Kidney (tissue), 13 donors: ENCODE measurements at regions not wholly inside any gene's neighbourhood (a gene's known extent, or its start where the extent isn't known, plus 50 kb on each side); places are given as distances from the start of the nearest gene placed in this dataset.

ENCODE experiments used
- DNase-seq, 5 donors: peaks; one replicate each; pipeline ENCODE4 v3.0.0-alpha.2; 2013 to 2020
- FAIRE-seq: peaks from 2 replicates; lab custom pipeline; 2012; peaks lifted over from hg19 to GRCh38; lab: Jason Lieb, UNC
- H3K27ac ChIP-seq, 2 donors: one replicate each; pipeline ENCODE4 v1.7.0; 2013; ENCODE audit warnings: low read depth in 2 of 2, low read length in 2 of 2, inconsistent platforms in 1 of 2
- H3K27me3 ChIP-seq: one replicate; pipeline ENCODE4 v1.7.1; 2013; ENCODE audit warnings: low read length, inconsistent platforms; ENCODE audit not compliant: control insufficient read depth, insufficient read depth
- H3K36me3 ChIP-seq, 3 donors: one replicate each; pipeline versions ENCODE4 v1.7.0 to v1.7.1; 2013; ENCODE audit warnings: low read length in 3 of 3, control low read depth in 1 of 3, inconsistent platforms in 1 of 3; ENCODE audit not compliant: insufficient read depth in 3 of 3, control insufficient read depth in 2 of 3
- H3K4me1 ChIP-seq, 3 donors: one replicate each; pipeline versions ENCODE4 v1.7.0 to v1.7.1; 2013; ENCODE audit warnings: low read length in 3 of 3, inconsistent platforms in 1 of 3, low read depth in 1 of 3; ENCODE audit not compliant: control insufficient read depth in 2 of 3, insufficient read depth in 2 of 3
- H3K4me3 ChIP-seq, 3 donors: one replicate each; pipeline versions ENCODE4 v1.7.0 to v1.8.1; 2013; ENCODE audit warnings: low read length in 3 of 3, control low read depth in 1 of 3, inconsistent platforms in 1 of 3
- H3K9ac ChIP-seq, 3 donors: one replicate each; pipeline versions ENCODE4 v1.7.0 to v1.7.1; 2013; ENCODE audit warnings: low read length in 3 of 3, control low read depth in 1 of 3, inconsistent platforms in 1 of 3
- H3K9me3 ChIP-seq, 3 donors: one replicate each; pipeline versions ENCODE4 v1.7.0 to v1.7.1; 2013; ENCODE audit warnings: low read length in 3 of 3, control low read depth in 1 of 3, inconsistent platforms in 1 of 3; ENCODE audit not compliant: control insufficient read depth in 2 of 3, insufficient read depth in 1 of 3
- intact Hi-C: fragments of 100-400 bp; cut with DNase I; formaldehyde crosslinking; loops from one replicate; pipeline ENCODE4 v1.11.1; 2022
- TF ChIP-seq, protein P1 (sequence below): IDR thresholded peaks from 3 replicates; pipeline ENCODE4 v1.5.1; 2012; ENCODE audit warnings: mild to moderate bottlenecking, moderate library complexity, borderline replicate concordance; ENCODE audit not compliant: insufficient read depth; ENCODE audit errors: extremely low read depth
- donor health status: control.
- donor health status: control.
- donor health status: control.
- donor health status: control.
- donor health status: control.
- donor health status: DM: yes; HTN: yes; CAD: no.
- donor health status: Normal renal cell carcinoma (clear cell type).

DNA sequence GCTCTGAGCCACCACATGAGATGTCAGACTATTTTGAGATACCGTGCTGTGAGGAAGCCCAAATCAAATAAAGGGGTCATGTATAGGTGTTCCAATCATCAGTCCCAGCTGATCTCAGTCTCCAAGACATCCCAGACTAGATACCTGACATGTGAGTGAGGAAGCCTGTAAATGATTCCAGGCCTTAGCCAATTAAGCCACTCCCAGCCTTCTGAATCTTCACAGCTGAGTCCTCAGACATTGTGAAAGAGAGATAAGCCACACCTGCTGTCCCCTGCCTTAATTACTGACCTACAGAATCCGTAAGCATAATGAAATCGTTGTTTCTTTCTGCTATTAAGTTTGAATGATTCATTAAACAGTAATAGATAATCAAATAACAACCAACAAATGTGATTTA is 671.4 kb downstream of the ZNF674 start:
- Histone ChIP-seq H3K36me3 (no peaks in the 10 kb centered on the region), H3K9ac (no peak overlapping the region), H3K4me3 (no peak overlapping the region), H3K27me3 (no peaks in the 10 kb centered on the region), H3K27ac (no peak overlapping the region), H3K4me1 (no peaks in the 10 kb centered on the region), H3K9me3 (no peaks in the 10 kb centered on the region)
- TF ChIP-seq, protein P1, sequence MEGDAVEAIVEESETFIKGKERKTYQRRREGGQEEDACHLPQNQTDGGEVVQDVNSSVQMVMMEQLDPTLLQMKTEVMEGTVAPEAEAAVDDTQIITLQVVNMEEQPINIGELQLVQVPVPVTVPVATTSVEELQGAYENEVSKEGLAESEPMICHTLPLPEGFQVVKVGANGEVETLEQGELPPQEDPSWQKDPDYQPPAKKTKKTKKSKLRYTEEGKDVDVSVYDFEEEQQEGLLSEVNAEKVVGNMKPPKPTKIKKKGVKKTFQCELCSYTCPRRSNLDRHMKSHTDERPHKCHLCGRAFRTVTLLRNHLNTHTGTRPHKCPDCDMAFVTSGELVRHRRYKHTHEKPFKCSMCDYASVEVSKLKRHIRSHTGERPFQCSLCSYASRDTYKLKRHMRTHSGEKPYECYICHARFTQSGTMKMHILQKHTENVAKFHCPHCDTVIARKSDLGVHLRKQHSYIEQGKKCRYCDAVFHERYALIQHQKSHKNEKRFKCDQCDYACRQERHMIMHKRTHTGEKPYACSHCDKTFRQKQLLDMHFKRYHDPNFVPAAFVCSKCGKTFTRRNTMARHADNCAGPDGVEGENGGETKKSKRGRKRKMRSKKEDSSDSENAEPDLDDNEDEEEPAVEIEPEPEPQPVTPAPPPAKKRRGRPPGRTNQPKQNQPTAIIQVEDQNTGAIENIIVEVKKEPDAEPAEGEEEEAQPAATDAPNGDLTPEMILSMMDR: no peak
- DNase-seq: no peak
- no peak for FAIRE-seq
- intact Hi-C loops: no loop called here

DNA sequence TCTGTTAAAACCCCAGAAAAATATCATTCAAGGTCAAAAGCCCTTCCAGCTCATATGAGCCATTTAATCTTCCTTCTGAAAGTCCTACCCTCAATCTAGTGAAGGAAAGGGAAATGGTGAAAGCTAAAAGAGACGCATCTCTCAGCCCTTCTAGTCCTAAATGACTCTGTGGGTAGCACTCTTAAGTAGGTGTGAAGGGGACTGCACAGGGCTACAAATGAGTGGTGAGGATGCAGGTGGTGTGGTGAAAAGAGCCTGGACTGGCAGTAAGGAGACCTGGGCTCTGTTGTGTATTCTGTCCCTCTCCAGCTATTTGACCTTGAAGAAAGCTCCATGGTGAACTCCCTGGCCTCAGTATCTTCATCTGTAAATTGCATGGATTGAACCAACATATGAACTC is 671.8 kb upstream of the DIPK2B start:
- H3K4me1 ChIP-seq: no peaks in the 10 kb centered on the region
- TF ChIP-seq, protein P1: no peak
- intact Hi-C loops: no loop called here
- FAIRE-seq (no peak), DNase-seq (no peak)
- no peak overlapping the region for H3K9ac ChIP-seq
- H3K9me3 ChIP-seq: no peaks in the 10 kb centered on the region
- H3K27ac ChIP-seq: no peak overlapping the region
- no peaks in the 10 kb centered on the region for H3K36me3 ChIP-seq
- no peaks in the 10 kb centered on the region for H3K27me3 ChIP-seq
- no peak overlapping the region for H3K4me3 ChIP-seq

DNA sequence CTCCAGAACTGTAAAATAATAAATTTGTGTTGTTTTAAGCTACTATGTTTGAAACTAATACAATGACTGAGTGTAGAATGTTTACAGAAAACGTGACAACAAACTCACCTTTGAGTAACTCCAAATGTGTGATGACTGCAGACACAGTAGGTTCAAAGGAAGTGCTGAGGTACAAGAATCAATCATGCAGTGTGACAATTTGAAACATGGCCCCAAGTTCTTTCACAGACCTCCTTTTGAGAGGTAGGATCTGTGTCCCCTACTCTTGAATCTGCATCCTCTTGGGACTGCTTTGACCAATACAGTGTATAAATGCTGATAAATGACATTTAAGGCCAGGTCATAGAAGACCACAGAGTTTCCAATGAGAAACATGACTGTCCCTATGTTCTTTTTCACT is 667.7 kb upstream of the DIPK2B start:
- FAIRE-seq (no peak), DNase-seq (no peak)
- no peaks in the 10 kb centered on the region for H3K27me3 ChIP-seq
- no peak overlapping the region for H3K27ac ChIP-seq
- H3K36me3 ChIP-seq: no peaks in the 10 kb centered on the region
- no peaks in the 10 kb centered on the region for H3K9me3 ChIP-seq
- intact Hi-C loops: no loop called here
- H3K4me1 ChIP-seq: no peaks in the 10 kb centered on the region
- TF ChIP-seq, protein P1: no peak
- H3K9ac ChIP-seq: no peak overlapping the region
- H3K4me3 ChIP-seq: no peak overlapping the region

DNA sequence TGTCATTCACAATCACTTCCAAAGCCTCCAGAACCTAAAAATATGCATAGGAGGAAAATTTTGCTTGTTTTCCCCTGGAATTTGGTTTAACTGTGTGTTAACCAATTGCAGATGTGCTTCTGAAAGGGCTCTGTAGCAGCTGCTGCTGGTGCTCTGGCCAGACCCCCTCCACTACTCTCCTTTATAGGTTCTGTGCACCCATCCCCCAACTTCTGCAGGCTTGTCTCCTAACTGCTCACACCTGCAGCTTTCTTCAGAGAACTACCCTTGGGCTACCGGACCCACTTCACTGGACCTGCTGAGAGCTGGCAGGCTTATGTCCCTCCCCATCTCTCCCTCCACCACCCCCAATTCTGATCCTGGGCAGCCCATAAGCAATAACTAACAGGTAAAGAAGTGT is 662.1 kb upstream of the DIPK2B start:
- FAIRE-seq (no peak), DNase-seq (no peak)
- intact Hi-C loops: no loop called here
- Histone ChIP-seq H3K4me1 (no peaks in the 10 kb centered on the region), H3K4me3 (no peak overlapping the region), H3K9me3 (no peaks in the 10 kb centered on the region), H3K27me3 (no peaks in the 10 kb centered on the region), H3K27ac (no peak overlapping the region), H3K9ac (no peak overlapping the region), H3K36me3 (no peaks in the 10 kb centered on the region)
- TF ChIP-seq, protein P1: no peak
